ENCODE measurements at regions not wholly inside any gene's neighbourhood (a gene's known extent, or its start where the extent isn't known, plus 50 kb on each side); places are given as distances from the start of the nearest gene placed in this dataset.

DNA sequence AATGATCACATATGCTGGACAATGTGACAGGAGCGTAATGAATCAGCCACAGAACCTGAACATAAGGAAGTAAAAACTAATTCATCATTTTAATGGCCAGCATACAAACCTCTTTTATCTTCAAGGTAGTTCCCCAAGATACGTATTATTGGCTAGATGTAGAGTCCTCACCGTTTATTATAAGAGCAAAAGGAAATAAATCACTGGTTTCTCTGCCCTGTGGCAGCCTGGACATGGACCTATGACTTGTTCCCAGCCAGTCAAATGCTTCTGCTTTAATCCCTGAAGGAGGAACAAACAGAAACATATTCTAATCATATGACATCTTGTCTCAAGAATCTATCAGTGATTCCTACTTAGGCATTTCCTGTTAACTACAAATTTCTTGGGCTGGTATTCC is 86.8 kb upstream of the FAM241A start:
- no peaks in the 10 kb centered on the region for H3K9me3 Mint-ChIP-seq
- no peak overlapping the region for H3K27ac Mint-ChIP-seq
- no peaks in the 10 kb centered on the region for H3K36me3 Mint-ChIP-seq
- H3K4me3 Mint-ChIP-seq, result no peak overlapping the region
- peaks cover 0 to 7% (median 5%) of the 10 kb centered on the region in 3 donors for H3K27me3 Mint-ChIP-seq (ENCODE audit: low read depth in 3 of 3)
- no peak for DNase-seq
- H3K4me1 Mint-ChIP-seq, result no peaks in the 10 kb centered on the region

DNA sequence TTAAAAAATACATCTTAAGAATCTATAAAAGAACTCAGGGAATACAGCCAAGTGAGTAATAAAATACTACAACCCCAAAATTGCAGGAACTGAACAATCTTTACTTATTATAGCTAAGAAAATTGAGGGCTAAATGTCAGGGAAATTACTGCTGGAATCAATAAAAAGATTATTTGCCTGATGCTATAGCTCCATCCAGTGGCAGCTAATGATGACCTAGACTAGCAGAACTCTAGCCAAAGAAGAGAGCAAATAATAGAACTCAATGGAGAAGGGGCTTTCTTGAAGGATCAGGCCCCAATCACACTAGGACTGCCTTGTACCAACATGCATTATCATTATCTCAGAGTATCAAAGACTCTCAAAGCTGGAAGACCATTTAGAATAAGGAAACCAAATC is 85.0 kb upstream of the FAM241A start:
- H3K4me3 Mint-ChIP-seq, result no peak overlapping the region
- H3K36me3 Mint-ChIP-seq, result no peaks in the 10 kb centered on the region
- no peak for DNase-seq
- no peaks in the 10 kb centered on the region for H3K9me3 Mint-ChIP-seq
- no peak overlapping the region for H3K27ac Mint-ChIP-seq
- peaks cover 0 to 7% (median 5%) of the 10 kb centered on the region in 3 donors for H3K27me3 Mint-ChIP-seq (ENCODE audit: low read depth in 3 of 3)
- no peaks in the 10 kb centered on the region for H3K4me1 Mint-ChIP-seq

DNA sequence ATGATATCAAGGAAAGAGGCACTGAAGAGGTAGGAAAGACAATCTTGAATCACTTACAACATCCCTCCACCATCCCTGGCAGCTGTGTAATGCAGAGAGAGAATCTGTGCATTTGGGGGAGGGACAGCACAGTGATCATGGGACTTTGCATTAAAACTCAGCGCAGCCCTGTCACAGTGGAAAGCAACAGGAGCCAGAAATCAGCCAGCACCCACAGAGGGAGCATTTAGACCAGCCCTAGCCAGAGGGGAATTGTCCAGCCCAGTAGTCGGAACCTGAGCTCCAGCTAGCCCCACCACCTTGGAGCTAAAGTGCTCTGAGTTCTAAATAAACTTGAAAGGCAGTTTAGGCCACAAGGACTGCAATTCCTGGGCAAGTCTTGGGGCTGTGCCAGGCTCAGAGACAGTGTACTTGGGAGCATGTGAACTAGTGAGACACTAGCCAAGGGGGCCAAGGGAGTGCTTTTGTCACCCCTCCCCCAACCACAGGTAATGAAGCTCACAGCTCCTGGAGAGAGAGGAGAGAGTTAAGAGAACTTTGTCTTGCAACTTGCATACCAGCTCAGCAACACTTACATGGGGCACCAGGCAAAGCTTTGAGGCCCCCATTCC is 83.9 kb upstream of the FAM241A start:
- H3K4me3 Mint-ChIP-seq, result no peak overlapping the region
- no peaks in the 10 kb centered on the region for H3K4me1 Mint-ChIP-seq
- H3K27me3 Mint-ChIP-seq (ENCODE audit: low read depth in 3 of 3), result peaks cover 0 to 8% (median 7%) of the 10 kb centered on the region in 3 donors

DNA sequence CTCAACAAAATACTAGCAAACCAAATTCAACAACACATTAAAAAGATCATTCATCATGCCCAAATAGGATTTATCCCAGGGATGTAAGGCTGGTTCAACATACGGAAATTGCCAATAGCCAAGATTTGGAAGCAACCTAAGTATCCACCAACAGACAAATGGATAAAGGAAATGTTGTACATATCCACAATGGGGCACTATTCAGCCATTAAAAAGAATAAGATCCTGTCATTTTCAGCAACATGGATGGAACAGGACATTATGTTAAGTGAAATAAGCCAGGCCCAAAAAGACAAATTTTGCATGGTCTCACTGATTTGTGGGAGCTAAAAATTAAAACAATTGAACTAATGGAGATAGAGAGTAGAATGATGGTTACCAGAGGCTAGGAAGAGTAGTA is 82.0 kb upstream of the FAM241A start:
- Mint-ChIP-seq H3K4me1 (no peaks in the 10 kb centered on the region), H3K36me3 (no peaks in the 10 kb centered on the region), H3K9me3 (peaks cover 0 to 1% (median 0%) of the 10 kb centered on the region in 6 donors)

More for the DNA sequence above, 83.9 kb upstream of the FAM241A start:
- no peaks in the 10 kb centered on the region for H3K36me3 Mint-ChIP-seq
- no peaks in the 10 kb centered on the region for H3K9me3 Mint-ChIP-seq
- no peak overlapping the region for H3K27ac Mint-ChIP-seq
- DNase-seq, result no peak

DNA sequence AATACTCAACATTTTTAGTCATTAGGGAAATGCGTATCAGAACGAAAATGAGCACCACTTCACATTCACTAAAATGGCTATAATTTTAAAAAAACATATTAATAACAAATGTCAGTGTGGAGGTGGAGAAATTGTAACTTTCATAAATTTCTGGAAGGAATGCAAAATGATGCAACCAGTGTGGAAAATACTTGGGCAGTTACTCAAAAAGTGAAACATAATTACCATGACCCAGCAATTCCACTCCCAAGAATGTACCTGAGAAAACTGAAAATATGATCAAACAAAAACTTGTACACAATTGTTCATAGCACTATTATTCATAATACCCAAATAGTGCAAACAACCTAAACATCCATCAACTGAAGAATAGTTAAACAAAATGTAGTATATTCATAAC is 76.1 kb upstream of the FAM241A start:
- DNase-seq, result no peak
- Mint-ChIP-seq H3K36me3 (no peaks in the 10 kb centered on the region), H3K9me3 (peaks cover 0 to 11% (median 6%) of the 10 kb centered on the region in 6 donors), H3K27me3 (ENCODE audit: low read depth in 3 of 3) (peaks cover 2 to 5% (median 5%) of the 10 kb centered on the region in 3 donors), H3K4me1 (no peaks in the 10 kb centered on the region), H3K27ac (no peak overlapping the region), H3K4me3 (no peak overlapping the region)

More for the DNA sequence above, 82.0 kb upstream of the FAM241A start:
- H3K4me3 Mint-ChIP-seq, result no peak overlapping the region
- DNase-seq, result no peak
- H3K27me3 Mint-ChIP-seq (ENCODE audit: low read depth in 3 of 3), result peaks cover 0 to 8% (median 7%) of the 10 kb centered on the region in 3 donors
- H3K27ac Mint-ChIP-seq, result no peak overlapping the region

DNA sequence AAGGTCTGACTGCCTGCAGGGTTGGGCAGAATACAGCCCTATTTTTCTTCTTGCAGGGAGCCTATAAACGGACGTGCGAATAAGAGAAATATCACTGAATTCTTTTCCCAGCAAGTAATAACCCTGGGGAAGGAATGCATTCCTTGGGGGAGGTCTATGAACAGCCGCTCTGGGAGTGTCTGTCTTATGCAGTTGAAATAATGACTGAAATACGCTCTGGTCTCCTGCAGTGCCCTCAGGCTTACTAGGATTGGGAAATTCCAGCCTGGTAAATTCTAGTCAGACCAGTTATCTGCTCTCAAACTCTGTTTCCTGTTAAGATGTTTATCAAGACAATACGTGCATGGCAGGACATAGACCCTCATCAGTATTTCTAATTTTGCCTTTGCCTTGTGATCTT is 72.1 kb upstream of the FAM241A start:
- Mint-ChIP-seq H3K27ac (no peak overlapping the region), H3K27me3 (ENCODE audit: low read depth in 3 of 3) (peaks cover 2 to 3% (median 2%) of the 10 kb centered on the region in 3 donors), H3K4me3 (no peak overlapping the region), H3K9me3 (peaks cover 0 to 11% (median 6%) of the 10 kb centered on the region in 6 donors), H3K4me1 (no peaks in the 10 kb centered on the region), H3K36me3 (no peaks in the 10 kb centered on the region)
- no peak for DNase-seq

DNA sequence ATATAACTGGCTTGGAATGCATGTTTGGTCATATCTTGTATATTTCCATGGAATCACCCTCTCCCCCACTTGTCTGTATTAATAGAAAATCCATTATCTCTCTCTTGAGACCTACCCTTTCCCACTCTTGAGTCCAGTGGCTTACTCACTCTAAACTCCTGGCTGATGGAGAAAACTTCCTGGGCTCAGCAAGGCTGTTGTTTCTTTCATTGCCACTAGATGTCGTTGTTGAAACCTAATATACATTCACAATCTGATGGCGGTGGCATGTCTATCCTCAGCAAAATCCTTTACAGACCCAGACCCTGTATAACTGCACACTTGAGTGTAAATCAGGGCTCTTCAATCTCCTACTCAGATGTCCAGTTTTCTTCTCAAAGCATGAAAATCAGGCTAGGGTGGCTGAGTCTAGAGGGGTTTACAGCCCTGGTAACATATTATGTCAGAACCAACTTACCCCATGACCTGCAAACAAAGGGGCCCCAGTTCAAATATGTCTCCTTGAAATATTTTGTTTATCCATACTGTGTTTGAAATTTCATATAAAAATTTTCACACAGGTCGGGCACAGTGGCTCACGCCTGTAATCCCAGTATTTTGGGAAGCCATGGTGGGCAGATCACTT is 70.0 kb upstream of the FAM241A start:
- no peaks in the 10 kb centered on the region for H3K4me1 Mint-ChIP-seq
- H3K4me3 Mint-ChIP-seq, result no peak overlapping the region
- peaks cover 0 to 11% (median 6%) of the 10 kb centered on the region in 6 donors for H3K9me3 Mint-ChIP-seq
- no peaks in the 10 kb centered on the region for H3K36me3 Mint-ChIP-seq
- peak; percentile 6 to 26 (median 25) for DNase-seq
- H3K27ac Mint-ChIP-seq, result no peak overlapping the region
- H3K27me3 Mint-ChIP-seq (ENCODE audit: low read depth in 3 of 3), result peaks cover 2 to 3% (median 2%) of the 10 kb centered on the region in 3 donors

DNA sequence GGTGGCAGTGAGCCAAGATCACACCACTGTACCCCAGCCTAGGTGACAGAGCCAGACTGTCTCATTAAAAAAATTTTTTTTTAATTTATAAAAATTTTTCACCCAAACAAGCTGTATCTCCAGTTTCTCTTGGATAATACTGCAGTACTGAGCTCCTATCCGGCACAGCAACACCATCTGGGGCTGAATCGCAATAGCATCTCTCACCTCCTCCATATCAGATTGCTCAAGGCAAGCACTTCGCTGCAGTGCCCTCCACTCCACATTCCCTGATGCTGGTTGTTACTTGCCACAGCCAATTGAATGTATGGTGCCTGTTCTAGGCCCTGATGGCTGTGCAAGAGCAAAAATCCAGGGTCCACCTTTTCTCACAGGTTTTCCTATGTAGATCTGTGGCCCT is 69.3 kb upstream of the FAM241A start:
- no peak overlapping the region for H3K4me3 Mint-ChIP-seq
- no peak overlapping the region for H3K27ac Mint-ChIP-seq

DNA sequence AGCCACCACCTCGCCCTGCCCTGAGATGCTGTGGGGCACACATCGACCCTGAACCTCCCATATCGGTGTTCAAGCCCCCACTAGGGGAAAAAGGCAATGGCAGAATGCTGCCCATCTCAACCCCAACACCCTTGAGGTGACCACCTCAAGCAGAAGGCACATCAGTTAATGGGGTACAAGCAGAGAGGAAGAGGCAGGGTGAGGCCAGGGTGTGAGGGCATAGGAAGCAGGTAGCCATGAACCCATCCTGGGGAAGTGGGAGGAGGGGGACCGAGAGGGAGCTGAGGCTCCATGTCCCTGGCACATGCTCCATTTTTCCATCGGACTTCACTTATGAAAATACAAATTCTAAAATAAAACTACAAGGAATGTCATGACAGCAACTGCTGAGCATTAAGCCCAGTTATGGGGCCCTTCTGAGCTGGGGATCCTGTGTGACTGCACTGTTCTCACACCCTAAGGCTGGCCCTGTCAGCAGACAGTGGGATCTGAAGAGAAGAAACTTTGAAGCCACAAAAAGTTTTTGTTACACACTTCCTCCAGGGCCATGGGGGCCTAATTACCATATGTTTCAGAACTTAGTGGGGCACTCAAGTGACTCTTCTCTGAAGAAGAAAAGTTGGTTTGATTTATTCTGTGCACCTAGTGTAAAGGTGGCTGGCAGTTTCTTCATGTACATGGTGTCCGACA is 68.2 kb upstream of the FAM241A start:
- H3K36me3 Mint-ChIP-seq, result no peaks in the 10 kb centered on the region
- H3K27me3 Mint-ChIP-seq (ENCODE audit: low read depth in 3 of 3), result peaks cover 2 to 3% (median 2%) of the 10 kb centered on the region in 3 donors
- no peak overlapping the region for H3K27ac Mint-ChIP-seq
- H3K4me1 Mint-ChIP-seq, result no peaks in the 10 kb centered on the region
- H3K9me3 Mint-ChIP-seq, result peaks cover 0 to 11% (median 6%) of the 10 kb centered on the region in 6 donors
- DNase-seq, result no peak
- no peak overlapping the region for H3K4me3 Mint-ChIP-seq

More for the DNA sequence above, 69.3 kb upstream of the FAM241A start:
- Mint-ChIP-seq H3K27me3 (ENCODE audit: low read depth in 3 of 3) (peaks cover 2 to 3% (median 2%) of the 10 kb centered on the region in 3 donors), H3K4me1 (no peaks in the 10 kb centered on the region), H3K9me3 (peaks cover 0 to 11% (median 6%) of the 10 kb centered on the region in 6 donors), H3K36me3 (no peaks in the 10 kb centered on the region)
- no peak for DNase-seq

DNA sequence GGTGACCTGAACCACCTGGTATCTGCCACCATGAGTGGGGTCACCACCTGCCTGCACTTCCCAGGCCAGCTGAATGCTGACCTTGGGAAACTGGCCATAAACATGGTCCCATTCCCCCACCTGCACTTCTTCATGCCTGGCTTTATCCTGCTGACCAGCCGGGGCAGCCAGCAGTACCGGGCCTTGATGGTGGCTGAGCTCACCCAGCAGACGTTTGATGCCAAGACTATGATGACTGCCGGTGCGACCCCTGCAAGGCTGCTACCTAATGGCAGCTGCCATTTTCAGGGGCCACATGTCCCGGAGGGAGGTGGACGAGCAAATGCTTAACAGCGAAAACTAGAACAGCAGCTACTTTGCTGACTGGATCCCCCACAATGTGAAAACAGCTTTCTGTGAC is 67.5 kb upstream of the FAM241A start:
- no peak for DNase-seq
- H3K27ac Mint-ChIP-seq, result no peak overlapping the region
- peaks cover 0 to 7% (median 5%) of the 10 kb centered on the region in 6 donors for H3K9me3 Mint-ChIP-seq

DNA sequence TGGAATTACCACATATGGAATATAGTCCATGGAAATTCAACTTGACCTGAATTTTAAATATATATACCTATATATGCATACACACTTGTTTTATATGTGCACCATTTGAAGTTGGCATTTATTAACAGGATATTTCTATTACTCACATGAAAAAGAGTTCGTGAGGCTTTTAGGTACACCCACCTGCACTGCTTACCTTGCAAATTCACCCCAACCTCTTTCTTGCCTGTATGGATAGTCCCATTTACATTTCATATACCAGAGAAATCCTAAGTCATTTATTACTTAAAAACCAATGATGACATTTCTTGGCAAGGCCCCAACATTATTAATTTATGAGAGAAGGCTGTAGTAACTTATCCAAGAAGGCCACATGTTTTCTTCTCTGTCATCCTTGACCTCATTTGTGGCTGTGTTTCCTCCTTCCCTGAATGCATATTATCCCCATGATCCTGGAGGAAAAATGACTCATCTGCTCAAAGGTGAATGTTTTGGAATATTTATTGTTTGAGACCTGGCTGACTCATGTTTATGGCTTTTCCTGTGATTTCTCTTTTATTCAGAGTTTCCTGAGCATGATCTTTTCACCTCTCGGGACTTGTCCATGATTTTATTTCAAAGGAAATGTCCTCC is 62.2 kb upstream of the FAM241A start:
- Mint-ChIP-seq H3K27ac (no peak overlapping the region), H3K4me1 (no peaks in the 10 kb centered on the region), H3K27me3 (ENCODE audit: low read depth in 3 of 3) (peaks cover 0 to 4% (median 3%) of the 10 kb centered on the region in 3 donors), H3K9me3 (no peaks in the 10 kb centered on the region), H3K4me3 (no peak overlapping the region), H3K36me3 (no peaks in the 10 kb centered on the region)
- no peak for DNase-seq

More for the DNA sequence above, 67.5 kb upstream of the FAM241A start:
- H3K36me3 Mint-ChIP-seq, result no peaks in the 10 kb centered on the region
- H3K4me1 Mint-ChIP-seq, result no peaks in the 10 kb centered on the region
- H3K4me3 Mint-ChIP-seq, result no peak overlapping the region
- peaks cover 2 to 3% (median 2%) of the 10 kb centered on the region in 3 donors for H3K27me3 Mint-ChIP-seq (ENCODE audit: low read depth in 3 of 3)

DNA sequence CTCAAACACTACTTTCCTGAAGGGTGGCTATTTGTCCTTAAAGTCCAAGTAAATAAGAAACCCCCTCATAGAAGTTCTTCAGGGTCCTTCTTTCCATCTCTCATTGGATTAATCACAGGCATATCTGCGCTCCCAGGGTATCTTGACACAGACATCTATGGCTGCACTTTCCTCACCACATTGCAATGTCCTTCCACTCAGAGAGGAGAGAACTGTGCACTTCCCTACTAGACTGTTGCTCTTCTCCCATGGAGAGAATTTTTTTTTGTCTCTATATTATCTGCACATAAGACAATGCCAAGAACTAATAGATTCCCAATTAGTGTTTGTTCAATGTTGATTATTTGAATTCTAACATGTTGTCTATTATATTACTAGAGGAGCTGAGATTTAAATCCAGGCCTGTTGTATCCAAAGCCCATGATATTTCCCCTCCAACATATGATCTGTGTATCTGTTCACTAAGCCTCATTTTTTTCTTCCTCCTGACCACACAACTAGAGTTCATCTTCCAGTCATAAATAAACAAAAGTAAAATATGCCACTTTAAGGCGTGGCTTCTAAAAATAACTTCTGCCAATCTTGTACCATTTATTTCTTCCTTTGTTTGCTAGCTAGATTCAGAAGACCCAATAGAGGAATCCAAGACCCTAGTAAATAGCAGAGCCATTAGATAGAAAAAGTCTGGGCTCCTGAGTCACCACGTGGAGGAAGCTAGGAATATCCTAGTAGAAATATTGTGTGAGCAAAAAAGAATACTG is 61.5 kb upstream of the FAM241A start:
- DNase-seq, result no peak
- H3K9me3 Mint-ChIP-seq, result no peaks in the 10 kb centered on the region
- H3K36me3 Mint-ChIP-seq, result no peaks in the 10 kb centered on the region
- no peaks in the 10 kb centered on the region for H3K4me1 Mint-ChIP-seq
- H3K27ac Mint-ChIP-seq, result no peak overlapping the region
- no peak overlapping the region for H3K4me3 Mint-ChIP-seq
- peaks cover 0 to 4% (median 3%) of the 10 kb centered on the region in 3 donors for H3K27me3 Mint-ChIP-seq (ENCODE audit: low read depth in 3 of 3)

Measured in immature natural killer cell (primary cell).